Activated CD8-positive, alpha-beta T cell treated with anti-CD3 and anti-CD28 coated beads for 36 hours (primary cell): ENCODE measurements at regions not wholly inside any gene's neighbourhood (a gene's known extent, or its start where the extent isn't known, plus 50 kb on each side); places are given as distances from the start of the nearest gene placed in this dataset.

Source experiments
- ATAC-seq: fragments of 200-7000 bp; cut with Tn5 transposase; one replicate; pipeline ENCODE4 v1.10.0; 2021; ENCODE audit warnings: mild to moderate bottlenecking, moderate library complexity
- CTCF ChIA-PET: fragments of 350-600 bp; sonication (Branson Sonifier 250); formaldehyde crosslinking; loops from one replicate; lab custom pipeline; 2021; ENCODE audit warnings: antibody characterized with exemption; lab: Charles Lee
- POLR2A ChIA-PET: fragments of 350-600 bp; sonication (Branson Sonifier 250); formaldehyde crosslinking; loops from one replicate; lab custom pipeline; 2021; ENCODE audit warnings: antibody characterized with exemption; lab: Charles Lee
- DNase-seq: peaks from one replicate; pipeline ENCODE4 v3.0.0-alpha.2; 2020
- H3K27ac Mint-ChIP-seq: one replicate; pipeline ENCODE4 v1.8.0; 2021; ENCODE audit warnings: mild to moderate bottlenecking, mixed read lengths
- H3K27me3 Mint-ChIP-seq: one replicate; pipeline ENCODE4 v1.8.0; 2021; ENCODE audit warnings: mixed read lengths
- H3K36me3 Mint-ChIP-seq: one replicate; pipeline ENCODE4 v1.8.0; 2021; ENCODE audit warnings: low read depth, mixed read lengths
- H3K4me1 Mint-ChIP-seq: one replicate; pipeline ENCODE4 v1.8.0; 2021; ENCODE audit warnings: low read depth, mixed read lengths
- H3K4me3 Mint-ChIP-seq: one replicate; pipeline ENCODE4 v1.8.0; 2021; ENCODE audit warnings: mild to moderate bottlenecking, moderate library complexity, mixed read lengths
- H3K9me3 Mint-ChIP-seq: one replicate; pipeline ENCODE4 v1.8.0; 2021; ENCODE audit warnings: mixed read lengths
- CTCF ChIP-seq: fragments of 200-600 bp; IDR thresholded peaks from one replicate; pipeline ENCODE4 v1.8.0; 2022; ENCODE audit warnings: antibody characterized with exemption, mild to moderate bottlenecking
- intact Hi-C: fragments of 100-400 bp; cut with micrococcal nuclease; formaldehyde crosslinking; loops from one replicate; pipeline ENCODE4 v1.10.0; 2022

- no peak overlapping the region for H3K27ac Mint-ChIP-seq
- no peaks in the 10 kb centered on the region for H3K36me3 Mint-ChIP-seq
- ATAC-seq: no peak
- peaks cover 58% of the 10 kb centered on the region for H3K4me1 Mint-ChIP-seq
- ChIA-PET POLR2A (interaction anchor here (0.8 to 1.6 kb wide), 5 partner anchors 33 to 133 kb away, joined by 3 to 5 read pairs (median 3); no protein-coding TSS in a partner anchor), CTCF (interaction anchor here (1.0 to 3.1 kb wide), 7 partner anchors 39 to 287 kb away, joined by 3 to 38 read pairs (median 7); no protein-coding TSS in a partner anchor)
- no peak overlapping the region for H3K4me3 Mint-ChIP-seq
- no peak for DNase-seq
- no peaks in the 10 kb centered on the region for H3K9me3 Mint-ChIP-seq
- no peaks in the 10 kb centered on the region for H3K27me3 Mint-ChIP-seq
- no peak for TF ChIP-seq CTCF
- intact Hi-C loops: loop anchor here (5.0 to 10.0 kb wide), 2 partner anchors 257 to 290 kb away; no protein-coding TSS in a partner anchor
These were observed 83.6 kb upstream of the MBNL1 start for GRCh38 chr3:152184971-152185686.

DNA sequence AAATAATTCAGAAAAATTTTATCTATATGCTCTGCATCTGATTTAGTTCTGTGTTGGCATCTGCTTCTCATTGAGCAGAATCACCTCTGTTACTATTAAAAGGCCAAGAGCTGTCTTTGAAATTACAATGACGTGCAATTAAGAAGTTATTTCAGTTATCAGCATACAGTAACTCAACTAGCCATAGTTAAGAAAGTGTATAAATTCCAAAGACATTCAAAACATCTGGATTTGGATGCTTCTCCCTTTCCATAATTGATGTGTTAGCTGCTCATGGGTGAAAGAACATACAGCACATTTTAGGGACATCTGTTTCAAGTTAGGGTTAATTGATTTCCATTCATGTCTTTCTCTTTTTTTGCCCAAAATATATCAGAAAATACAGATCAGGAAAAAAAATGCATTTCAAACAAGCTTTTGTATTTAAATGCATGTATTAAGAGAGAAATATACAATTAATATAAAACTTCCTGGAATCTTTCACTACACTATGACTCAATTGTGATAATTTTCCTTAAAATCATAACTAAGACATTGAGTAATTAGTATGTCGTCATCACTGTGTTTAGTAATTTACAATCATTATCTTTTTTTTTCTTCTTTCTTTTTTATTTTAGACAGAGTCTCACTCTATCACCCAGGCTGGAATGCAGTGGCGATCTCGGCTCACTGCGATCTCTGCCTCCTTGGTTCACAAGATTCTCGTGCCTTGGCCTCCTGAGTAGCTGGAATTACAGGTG is 82.7 kb upstream of the MBNL1 start:
- no peak for DNase-seq
- no peak overlapping the region for H3K4me3 Mint-ChIP-seq
- POLR2A ChIA-PET: interaction anchor here (0.8 to 1.6 kb wide), 4 partner anchors 32 to 132 kb away, joined by 3 to 5 read pairs (median 4); no protein-coding TSS in a partner anchor
- no peak for ATAC-seq
- CTCF ChIA-PET: interaction anchor here (1.3 to 2.7 kb wide), 3 partner anchors 9 to 286 kb away, joined by 4 to 38 read pairs (median 7); no protein-coding TSS in a partner anchor
- no peak overlapping the region for H3K27ac Mint-ChIP-seq
- H3K9me3 Mint-ChIP-seq: no peaks in the 10 kb centered on the region
- H3K4me1 Mint-ChIP-seq: peaks cover 61% of the 10 kb centered on the region
- no peak for TF ChIP-seq CTCF
- intact Hi-C loops: loop anchor here (10.0 kb wide), 1 partner anchor 289 kb away; no protein-coding TSS in a partner anchor
- no peaks in the 10 kb centered on the region for H3K36me3 Mint-ChIP-seq
- H3K27me3 Mint-ChIP-seq: no peaks in the 10 kb centered on the region

GRCh38 chr3:152190636-152191183 is 78.0 kb upstream of the MBNL1 start:
- no peak for TF ChIP-seq CTCF
- peaks cover 3% of the 10 kb centered on the region for H3K36me3 Mint-ChIP-seq
- H3K27ac Mint-ChIP-seq: no peak overlapping the region
- no peaks in the 10 kb centered on the region for H3K9me3 Mint-ChIP-seq
- CTCF ChIA-PET: no interaction called here
- intact Hi-C loops: no loop called here
- POLR2A ChIA-PET: interaction anchor here (1.3 kb wide), 1 partner anchor 54 kb away, joined by 4 read pairs; no protein-coding TSS in a partner anchor
- H3K4me3 Mint-ChIP-seq: no peak overlapping the region
- H3K27me3 Mint-ChIP-seq: no peaks in the 10 kb centered on the region
- no peak for DNase-seq
- ATAC-seq: no peak
- H3K4me1 Mint-ChIP-seq: peaks cover 66% of the 10 kb centered on the region

DNA sequence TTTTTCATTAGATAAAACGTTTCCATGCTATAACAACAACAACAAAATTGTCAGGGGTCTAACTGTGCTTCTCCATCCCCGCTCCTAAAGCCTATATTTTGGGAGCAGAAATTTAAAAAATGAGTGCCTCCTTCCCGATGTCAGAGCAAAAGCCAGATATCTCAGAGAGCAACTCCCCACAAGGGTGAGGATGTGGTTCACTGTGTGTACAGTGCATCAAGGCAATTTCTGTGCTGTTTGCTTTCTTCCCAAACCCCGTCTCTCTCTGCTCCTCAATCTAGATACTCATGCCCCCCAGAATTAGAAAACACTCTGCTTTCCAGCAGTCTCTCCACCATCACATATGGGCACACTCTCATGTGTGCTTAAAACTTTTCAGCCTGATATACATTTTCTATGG is 76.7 kb upstream of the MBNL1 start:
- TF ChIP-seq CTCF: no peak
- ChIA-PET POLR2A (interaction anchor here (0.6 kb wide), 1 partner anchor 123 kb away, joined by 3 read pairs; no protein-coding TSS in a partner anchor), CTCF (interaction anchor here (1.0 to 1.2 kb wide), 3 partner anchors 8 to 54 kb away, joined by 3 to 5 read pairs (median 3); no protein-coding TSS in a partner anchor)
- H3K27ac Mint-ChIP-seq: peak overlapping the region; percentile 68
- H3K4me1 Mint-ChIP-seq: peaks cover 72% of the 10 kb centered on the region
- intact Hi-C loops: loop anchor here (2.0 kb wide), 1 partner anchor 51 kb away; no protein-coding TSS in a partner anchor
- peak; percentile 48 for DNase-seq
- peak overlapping the region; percentile 48 for H3K4me3 Mint-ChIP-seq
- H3K27me3 Mint-ChIP-seq: no peaks in the 10 kb centered on the region
- H3K36me3 Mint-ChIP-seq: peaks cover 3% of the 10 kb centered on the region
- peak; percentile 31 for ATAC-seq
- no peaks in the 10 kb centered on the region for H3K9me3 Mint-ChIP-seq
